ENCODE measurements at regions not wholly inside any gene's neighbourhood (a gene's known extent, or its start where the extent isn't known, plus 50 kb on each side); places are given as distances from the start of the nearest gene placed in this dataset.
"Not testable (repeated sequence)": the region's sequence is repeated elsewhere in the genome, so short reads cannot be mapped to it uniquely, and the experiment has no call there.

GRCh38 chr1:221262677-221263076 is 383.4 kb downstream of the HLX start:
- DNase-seq (ENCODE audit: low spot score): not testable (repeated sequence)

GRCh38 chr1:221263831-221264767 is 384.9 kb downstream of the HLX start:
- peak; percentile 60 for DNase-seq (ENCODE audit: low spot score)

- DNase-seq (ENCODE audit: low spot score): no peak
Observed at GRCh38 chr1:221264848-221265247, 385.6 kb downstream of the HLX start.

- DNase-seq (ENCODE audit: low spot score): no peak
Observed at GRCh38 chr1:221268295-221268694, 389.1 kb downstream of the HLX start.

GRCh38 chr1:221271701-221272100 is 392.5 kb downstream of the HLX start:
- no peak for DNase-seq (ENCODE audit: low spot score)

- DNase-seq (ENCODE audit: low spot score): no peak
Observed at GRCh38 chr1:221272940-221273339, 393.7 kb downstream of the HLX start.

GRCh38 chr1:221274373-221274772 is 395.1 kb downstream of the HLX start:
- DNase-seq (ENCODE audit: low spot score): no peak

- DNase-seq (ENCODE audit: low spot score): no peak
Observed at GRCh38 chr1:221276896-221277409, 397.7 kb downstream of the HLX start.

- no peak for DNase-seq (ENCODE audit: low spot score)
Observed at GRCh38 chr1:221279146-221279545, 399.9 kb downstream of the HLX start.

- no peak for DNase-seq (ENCODE audit: low spot score)
Observed at GRCh38 chr1:221283532-221283931, 404.3 kb downstream of the HLX start.

GRCh38 chr1:221284028-221284427 is 404.8 kb downstream of the HLX start:
- DNase-seq (ENCODE audit: low spot score): no peak

GRCh38 chr1:221284991-221285390 is 405.7 kb downstream of the HLX start:
- not testable (repeated sequence) for DNase-seq (ENCODE audit: low spot score)

GRCh38 chr1:221285458-221286210 is 406.4 kb downstream of the HLX start:
- DNase-seq (ENCODE audit: low spot score): not testable (repeated sequence)

- no peak for DNase-seq (ENCODE audit: low spot score)
Observed at GRCh38 chr1:221286399-221286798, 407.2 kb downstream of the HLX start.

- no peak for DNase-seq (ENCODE audit: low spot score)
Observed at GRCh38 chr1:221289103-221289502, 409.9 kb downstream of the HLX start.

- DNase-seq (ENCODE audit: low spot score): no peak
Observed at GRCh38 chr1:221290669-221291068, 411.4 kb downstream of the HLX start.

- no peak for DNase-seq (ENCODE audit: low spot score)
Observed at GRCh38 chr1:221291113-221291512, 411.9 kb downstream of the HLX start.

- DNase-seq (ENCODE audit: low spot score): no peak
Observed at GRCh38 chr1:221292652-221293051, 413.4 kb downstream of the HLX start.

GRCh38 chr1:221294242-221294641 is 415.0 kb downstream of the HLX start:
- DNase-seq (ENCODE audit: low spot score): peak; percentile 19

- DNase-seq (ENCODE audit: low spot score): no peak
Observed at GRCh38 chr1:221302357-221302756, 423.1 kb downstream of the HLX start.

- DNase-seq (ENCODE audit: low spot score): no peak
Observed at GRCh38 chr1:221302810-221303209, 423.6 kb downstream of the HLX start.

- DNase-seq (ENCODE audit: low spot score): no peak
Observed at GRCh38 chr1:221303623-221304022, 424.4 kb downstream of the HLX start.

GRCh38 chr1:221306239-221306638 is 427.0 kb downstream of the HLX start:
- no peak for DNase-seq (ENCODE audit: low spot score)

All from HuH-7 (cell line).